ENCODE measurements at regions not wholly inside any gene's neighbourhood (a gene's known extent, or its start where the extent isn't known, plus 50 kb on each side); places are given as distances from the start of the nearest gene placed in this dataset.

GRCh38 chr2:147479358-147479757 is 365.5 kb upstream of the ACVR2A start:
- Histone ChIP-seq H3K27me3 (ENCODE audit: insufficient read depth, low read depth) (no peaks in the 10 kb centered on the region), H3K4me2 (no peak overlapping the region), H3K4me3 (no peak overlapping the region), H4K20me1 (ENCODE audit: insufficient read depth) (no peaks in the 10 kb centered on the region), H2AFZ (no peak overlapping the region), H3K79me2 (ENCODE audit: low read depth) (no peaks in the 10 kb centered on the region), H3K4me1 (replicated peaks; ENCODE audit: insufficient read depth) (no peaks in the 10 kb centered on the region), H3K9me2 (ENCODE audit: insufficient read depth) (no peaks in the 10 kb centered on the region), H3F3A (ENCODE audit: insufficient read depth, low read depth) (no peaks in the 10 kb centered on the region), H3K36me3 (ENCODE audit: low read depth) (no peaks in the 10 kb centered on the region), H3K27ac (no peak overlapping the region), H3K9me3 (ENCODE audit: insufficient read depth, low read depth) (no peaks in the 10 kb centered on the region)
- intact Hi-C loops (cut with micrococcal nuclease; ENCODE audit: unreplicated experiment): no loop called here
- no TSS peak for BruUV-seq (replicated peaks)
- ChIA-PET CTCF (no interaction called here), POLR2A (ENCODE audit: unreplicated experiment) (no interaction called here)
- no peak for TF ChIP-seq CTCF (conservative IDR thresholded peaks at IDR 0.05)
- no peak for TF ChIP-seq EZH2 (IDR thresholded peaks at IDR 0.05; ENCODE audit: low read depth)
- no peak for DNase-seq

GRCh38 chr2:147473075-147473474 is 371.8 kb upstream of the ACVR2A start:
- TF ChIP-seq EZH2 (IDR thresholded peaks at IDR 0.05; ENCODE audit: low read depth): no peak
- no peak for TF ChIP-seq CTCF (conservative IDR thresholded peaks at IDR 0.05)
- H3K4me2 ChIP-seq: no peak overlapping the region
- H3F3A ChIP-seq (ENCODE audit: insufficient read depth, low read depth): no peaks in the 10 kb centered on the region
- intact Hi-C loops (cut with micrococcal nuclease; ENCODE audit: unreplicated experiment): no loop called here
- H3K4me1 ChIP-seq (replicated peaks; ENCODE audit: insufficient read depth): no peaks in the 10 kb centered on the region
- no peaks in the 10 kb centered on the region for H3K9me3 ChIP-seq (ENCODE audit: insufficient read depth, low read depth)
- ChIA-PET POLR2A (ENCODE audit: unreplicated experiment) (no interaction called here), CTCF (no interaction called here)
- H3K9me2 ChIP-seq (ENCODE audit: insufficient read depth): no peaks in the 10 kb centered on the region
- no peaks in the 10 kb centered on the region for H3K79me2 ChIP-seq (ENCODE audit: low read depth)
- H3K27me3 ChIP-seq (ENCODE audit: insufficient read depth, low read depth): no peaks in the 10 kb centered on the region
- BruUV-seq (replicated peaks): no TSS peak
- no peaks in the 10 kb centered on the region for H4K20me1 ChIP-seq (ENCODE audit: insufficient read depth)
- no peak overlapping the region for H2AFZ ChIP-seq
- no peaks in the 10 kb centered on the region for H3K36me3 ChIP-seq (ENCODE audit: low read depth)
- DNase-seq: no peak
- no peak overlapping the region for H3K27ac ChIP-seq
- no peak overlapping the region for H3K4me3 ChIP-seq

- Histone ChIP-seq H4K20me1 (ENCODE audit: insufficient read depth) (no peaks in the 10 kb centered on the region), H3K27me3 (ENCODE audit: insufficient read depth, low read depth) (no peaks in the 10 kb centered on the region), H3K27ac (no peak overlapping the region), H3K9me3 (ENCODE audit: insufficient read depth, low read depth) (no peaks in the 10 kb centered on the region), H3K9me2 (ENCODE audit: insufficient read depth) (no peaks in the 10 kb centered on the region), H3K79me2 (ENCODE audit: low read depth) (no peaks in the 10 kb centered on the region), H2AFZ (no peak overlapping the region), H3K4me2 (no peak overlapping the region), H3K4me1 (replicated peaks; ENCODE audit: insufficient read depth) (no peaks in the 10 kb centered on the region), H3K36me3 (ENCODE audit: low read depth) (no peaks in the 10 kb centered on the region), H3K4me3 (no peak overlapping the region), H3F3A (ENCODE audit: insufficient read depth, low read depth) (no peaks in the 10 kb centered on the region)
- intact Hi-C loops (cut with micrococcal nuclease; ENCODE audit: unreplicated experiment): no loop called here
- POLR2A ChIA-PET (ENCODE audit: unreplicated experiment): no interaction called here
- CTCF ChIA-PET: no interaction called here
- no peak for DNase-seq
- no peak for TF ChIP-seq EZH2 (IDR thresholded peaks at IDR 0.05; ENCODE audit: low read depth)
- TF ChIP-seq CTCF (conservative IDR thresholded peaks at IDR 0.05): no peak
- no TSS peak for BruUV-seq (replicated peaks)
These were observed 373.7 kb upstream of the ACVR2A start for GRCh38 chr2:147471126-147471525.
